GM10266 (cell line): ENCODE measurements at regions not wholly inside any gene's neighbourhood (a gene's known extent, or its start where the extent isn't known, plus 50 kb on each side); places are given as distances from the start of the nearest gene placed in this dataset.

Experiments used
- DNase-seq: peaks from one replicate; pipeline ENCODE4 v3.0.0; 2012; ENCODE audit errors: extremely low spot score
- TF ChIP-seq, protein P1 (sequence below): IDR thresholded peaks from 2 replicates; pipeline ENCODE4 v1.5.1; 2012; ENCODE audit warnings: mild to moderate bottlenecking, low read depth; ENCODE audit not compliant: control insufficient read depth, insufficient read depth; ENCODE audit errors: missing control alignments

DNA sequence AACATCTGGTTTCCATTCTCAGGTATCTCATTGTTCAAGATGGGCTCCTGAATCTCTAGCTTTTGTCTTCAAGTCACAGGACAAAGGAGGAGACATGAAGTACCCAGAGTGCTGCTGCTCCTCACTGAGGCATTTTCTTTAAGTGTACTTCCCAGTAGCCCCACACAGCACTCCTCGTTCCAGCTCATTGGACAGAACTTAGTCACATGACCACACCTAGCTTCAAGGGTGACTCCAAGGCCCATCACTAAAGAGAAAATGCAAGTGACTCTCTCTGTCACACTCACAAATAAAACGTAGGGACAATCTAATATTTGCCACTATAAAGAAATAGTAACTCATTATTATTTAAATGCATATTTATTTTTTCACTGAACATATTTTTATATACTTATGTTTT, 58.3 kb upstream of the NEUROD6 start:
- TF ChIP-seq, protein P1, sequence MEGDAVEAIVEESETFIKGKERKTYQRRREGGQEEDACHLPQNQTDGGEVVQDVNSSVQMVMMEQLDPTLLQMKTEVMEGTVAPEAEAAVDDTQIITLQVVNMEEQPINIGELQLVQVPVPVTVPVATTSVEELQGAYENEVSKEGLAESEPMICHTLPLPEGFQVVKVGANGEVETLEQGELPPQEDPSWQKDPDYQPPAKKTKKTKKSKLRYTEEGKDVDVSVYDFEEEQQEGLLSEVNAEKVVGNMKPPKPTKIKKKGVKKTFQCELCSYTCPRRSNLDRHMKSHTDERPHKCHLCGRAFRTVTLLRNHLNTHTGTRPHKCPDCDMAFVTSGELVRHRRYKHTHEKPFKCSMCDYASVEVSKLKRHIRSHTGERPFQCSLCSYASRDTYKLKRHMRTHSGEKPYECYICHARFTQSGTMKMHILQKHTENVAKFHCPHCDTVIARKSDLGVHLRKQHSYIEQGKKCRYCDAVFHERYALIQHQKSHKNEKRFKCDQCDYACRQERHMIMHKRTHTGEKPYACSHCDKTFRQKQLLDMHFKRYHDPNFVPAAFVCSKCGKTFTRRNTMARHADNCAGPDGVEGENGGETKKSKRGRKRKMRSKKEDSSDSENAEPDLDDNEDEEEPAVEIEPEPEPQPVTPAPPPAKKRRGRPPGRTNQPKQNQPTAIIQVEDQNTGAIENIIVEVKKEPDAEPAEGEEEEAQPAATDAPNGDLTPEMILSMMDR = no peak
- no peak for DNase-seq

DNA sequence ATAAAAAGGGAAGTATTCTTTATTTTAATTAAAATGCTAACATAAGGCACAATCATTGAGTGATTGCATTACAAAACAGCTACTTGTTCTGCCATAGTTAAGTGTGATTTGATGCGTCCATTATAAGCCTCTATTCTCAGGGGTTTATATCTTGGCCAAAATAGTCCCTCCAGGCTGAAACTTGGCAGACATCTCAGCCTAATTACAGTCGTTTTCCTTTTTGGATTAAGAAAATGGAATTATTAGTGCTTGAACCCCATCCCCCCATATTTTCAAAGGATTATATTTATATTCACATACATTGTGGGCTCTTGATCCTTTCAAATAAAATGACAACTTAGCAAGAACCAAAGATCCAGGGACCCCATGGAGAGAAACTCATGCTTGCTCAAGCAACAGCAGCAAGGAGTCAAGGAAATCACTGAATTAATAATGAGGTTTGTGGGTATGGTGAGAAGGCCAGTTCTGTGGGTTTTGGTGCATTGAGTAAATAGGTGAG, 66.7 kb upstream of the NEUROD6 start:
- TF ChIP-seq, protein P1 = no peak
- DNase-seq = no peak

DNA sequence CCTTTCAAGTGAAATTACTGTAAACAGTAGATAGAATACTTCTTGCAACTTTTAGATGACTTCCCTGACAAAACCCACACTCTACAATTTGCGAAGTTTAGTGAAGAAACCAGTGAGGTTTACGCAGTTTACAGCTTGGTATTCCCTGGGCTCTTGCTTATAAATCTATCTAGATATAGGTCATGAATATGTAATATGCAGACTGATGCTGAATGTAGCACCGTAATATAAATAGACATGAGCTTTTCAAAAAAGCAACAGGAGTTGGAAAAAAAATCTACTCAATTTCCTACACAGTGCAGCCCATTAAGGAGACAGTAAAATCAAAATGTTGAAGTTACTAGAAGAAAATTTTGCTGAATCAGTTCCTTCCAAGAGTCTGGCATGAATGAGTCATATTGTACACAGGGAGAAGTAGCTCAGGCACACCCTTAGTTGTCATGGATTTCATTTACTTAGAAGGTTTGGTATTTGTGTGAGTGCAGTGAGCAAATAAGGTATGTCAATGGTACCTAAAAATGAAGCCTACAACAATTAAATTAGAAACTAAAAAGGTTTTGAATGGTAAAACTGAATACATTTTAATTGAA, 67.7 kb upstream of the NEUROD6 start:
- TF ChIP-seq, protein P1 = no peak
- no peak for DNase-seq

DNA sequence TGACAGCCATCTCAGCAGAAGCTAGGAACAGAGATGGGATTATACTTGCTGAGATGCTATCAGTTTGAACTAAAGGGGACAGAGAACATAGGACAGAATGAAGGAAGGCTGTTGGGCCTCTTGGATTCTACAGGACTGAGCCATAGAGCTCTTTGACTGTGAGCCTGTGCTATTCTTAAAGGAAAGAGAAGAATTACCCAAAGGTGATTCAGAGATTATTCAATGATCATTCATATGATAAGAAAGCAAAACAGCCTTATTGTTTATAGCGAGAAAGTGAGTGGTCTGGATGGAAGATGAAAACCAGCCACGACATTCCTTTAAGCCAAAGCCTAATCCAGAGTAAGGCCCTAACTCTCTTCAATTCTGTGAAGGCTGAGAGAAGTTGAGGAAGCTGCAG, 69.7 kb upstream of the NEUROD6 start:
- no peak for DNase-seq
- TF ChIP-seq, protein P1 = no peak

DNA sequence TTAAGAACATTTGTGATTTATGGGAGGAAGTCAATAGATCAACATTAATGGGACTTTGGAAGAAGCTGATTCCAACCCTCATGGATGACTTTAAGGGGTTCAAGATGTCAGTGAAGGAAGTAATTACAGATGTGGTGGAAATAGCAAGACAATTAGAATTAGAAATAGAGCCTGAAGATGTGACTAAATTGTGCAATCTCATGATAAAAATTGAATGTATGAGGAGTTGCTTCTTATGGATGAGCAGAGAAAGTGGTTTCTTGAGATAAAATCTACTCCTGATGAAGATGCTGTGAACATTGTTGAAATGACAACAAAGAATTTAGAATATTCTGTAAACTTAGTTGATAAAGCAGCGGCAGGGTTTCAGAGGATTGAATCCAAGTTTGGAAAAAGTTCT, 70.9 kb upstream of the NEUROD6 start:
- TF ChIP-seq, protein P1 = no peak
- no peak for DNase-seq

DNA sequence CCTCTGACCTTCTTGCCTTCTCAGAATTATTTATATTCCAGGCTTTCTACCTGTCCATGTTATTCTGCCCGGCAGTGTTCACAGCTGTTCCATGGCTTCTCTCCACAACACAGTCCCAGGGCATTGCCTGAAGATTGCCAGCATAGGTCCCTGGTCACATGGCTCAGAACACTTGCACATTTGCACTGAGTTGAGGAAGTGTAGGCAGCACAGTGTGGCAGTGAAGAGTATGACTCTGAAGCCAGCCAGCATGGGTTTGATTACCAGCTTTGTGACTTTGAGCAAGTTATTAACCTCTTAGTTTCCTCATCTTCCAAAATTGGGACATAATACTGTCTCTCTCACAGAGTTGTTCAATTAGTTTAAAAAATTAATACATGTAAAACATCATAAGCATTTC, 73.2 kb upstream of the NEUROD6 start:
- TF ChIP-seq, protein P1 = no peak
- DNase-seq = no peak

DNA sequence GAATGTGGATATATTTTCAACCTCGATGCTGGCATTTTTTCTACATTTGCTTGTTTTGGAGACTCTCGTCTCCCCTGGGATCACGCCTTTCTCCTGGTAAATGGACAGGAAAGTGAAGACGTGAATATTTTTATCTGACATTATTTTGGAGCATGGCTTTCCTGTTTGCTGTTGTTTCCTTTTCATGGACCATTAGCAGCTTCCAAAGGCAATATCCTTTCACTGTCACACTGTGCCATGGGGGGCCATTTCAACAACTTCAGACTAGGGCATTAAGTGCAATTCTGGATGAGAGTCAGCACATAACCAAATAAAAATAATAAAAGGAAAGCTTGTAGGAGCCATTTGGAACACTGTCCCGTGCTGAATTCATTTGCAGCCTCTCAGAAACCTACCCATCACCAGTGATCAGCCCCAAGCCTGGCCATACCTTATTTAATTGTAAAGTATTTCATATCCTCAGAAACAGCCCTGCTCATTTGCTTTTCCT, 75.9 kb upstream of the NEUROD6 start:
- TF ChIP-seq, protein P1 = no peak
- DNase-seq = no peak
